Fibroblast of pulmonary artery (primary cell): ENCODE measurements at regions not wholly inside any gene's neighbourhood (a gene's known extent, or its start where the extent isn't known, plus 50 kb on each side); places are given as distances from the start of the nearest gene placed in this dataset.

Experiments
- DNase-seq: peaks from one replicate; pipeline ENCODE4 v3.0.0-alpha.2; 2010; ENCODE audit warnings: low read depth
- H3K4me3 ChIP-seq: replicated peaks from 2 replicates; pipeline ENCODE4 v1.5.1; 2011; ENCODE audit warnings: low read depth, mild to moderate bottlenecking, control low read depth, low read length, moderate library complexity
- CTCF ChIP-seq: IDR thresholded peaks from 2 replicates; pipeline ENCODE4 v1.5.1; 2011; ENCODE audit warnings: mild to moderate bottlenecking, control low read depth, low read length, inconsistent platforms; ENCODE audit errors: missing control alignments

GRCh38 chr22:44442186-44442815, 55.7 kb downstream of the RTL6 start:
- no peak overlapping the region for H3K4me3 ChIP-seq
- no peak for DNase-seq
- no peak for TF ChIP-seq CTCF

GRCh38 chr22:44441401-44442185, 56.4 kb downstream of the RTL6 start:
- no peak overlapping the region for H3K4me3 ChIP-seq
- TF ChIP-seq CTCF, result no peak
- no peak for DNase-seq

DNA sequence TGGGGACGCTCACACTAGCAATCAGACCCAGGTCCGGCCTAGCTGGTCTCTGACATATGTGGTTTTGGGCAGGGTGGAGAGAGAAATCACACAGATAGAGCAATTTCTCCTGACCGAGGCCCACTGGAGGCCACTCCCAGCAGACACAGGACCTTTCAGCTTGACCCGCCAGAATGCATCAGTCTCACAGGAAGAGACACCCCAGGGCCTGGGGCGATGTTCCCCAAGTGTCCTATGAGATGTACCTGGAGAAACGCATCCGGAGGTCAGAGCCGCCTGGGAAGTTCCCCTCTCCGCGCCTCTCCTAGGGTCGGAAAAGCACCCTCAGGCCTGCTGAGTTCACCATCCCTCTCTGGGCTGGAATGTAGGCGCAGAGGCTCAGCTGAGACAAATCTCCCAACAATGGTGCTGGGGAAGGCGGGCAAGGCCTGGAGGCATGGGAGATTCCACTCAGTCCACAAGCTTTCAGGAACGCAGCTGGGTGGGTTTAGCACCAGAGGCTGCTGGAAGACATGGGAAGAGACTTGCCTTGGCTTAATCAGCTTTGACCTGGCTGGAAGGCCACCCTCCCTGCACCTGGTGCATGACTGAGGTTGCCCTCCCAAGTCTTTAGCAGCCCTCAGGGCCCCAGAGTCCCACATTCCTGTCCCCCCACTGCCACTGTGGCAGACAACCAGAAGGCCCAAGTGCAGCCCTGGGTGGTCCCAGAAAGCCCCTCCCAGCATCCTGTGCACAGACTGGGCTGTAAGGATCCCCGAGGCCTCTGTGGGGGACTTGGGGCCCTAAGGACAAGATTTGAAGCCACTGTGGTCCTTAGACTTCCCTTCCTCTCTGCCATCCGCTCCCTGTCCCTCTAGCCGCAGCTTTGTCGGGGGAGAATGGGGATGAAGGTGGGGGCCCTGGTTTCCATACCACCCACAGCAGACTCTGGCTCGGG, 57.5 kb downstream of the RTL6 start:
- no peak for DNase-seq
- no peak overlapping the region for H3K4me3 ChIP-seq
- no peak for TF ChIP-seq CTCF

- no peak for DNase-seq
- H3K4me3 ChIP-seq, result no peak overlapping the region
- no peak for TF ChIP-seq CTCF
Measured at GRCh38 chr22:44439356-44440223, 58.4 kb downstream of the RTL6 start.

- H3K4me3 ChIP-seq, result no peak overlapping the region
- no peak for DNase-seq
- TF ChIP-seq CTCF, result no peak
Measured at GRCh38 chr22:44438481-44439131, 59.4 kb downstream of the RTL6 start.

- no peak for TF ChIP-seq CTCF
- H3K4me3 ChIP-seq, result no peak overlapping the region
- DNase-seq, result no peak
Measured at GRCh38 chr22:44438056-44438455, 60.0 kb downstream of the RTL6 start.
